HG03558 (cell line): ENCODE measurements at regions not wholly inside any gene's neighbourhood (a gene's known extent, or its start where the extent isn't known, plus 50 kb on each side); places are given as distances from the start of the nearest gene placed in this dataset.

ENCODE experiments used
- ATAC-seq: cut with Tn5 transposase; IDR thresholded peaks from one replicate; pipeline ENCODE4 v1.9.1; 2021; ENCODE audit warnings: moderate number of reproducible peaks; ENCODE audit not compliant: unreplicated experiment; ENCODE audit errors: extremely low read depth

GRCh38 chr7:155927905-155928304 is 115.6 kb upstream of the SHH start:
- no peak for ATAC-seq

DNA sequence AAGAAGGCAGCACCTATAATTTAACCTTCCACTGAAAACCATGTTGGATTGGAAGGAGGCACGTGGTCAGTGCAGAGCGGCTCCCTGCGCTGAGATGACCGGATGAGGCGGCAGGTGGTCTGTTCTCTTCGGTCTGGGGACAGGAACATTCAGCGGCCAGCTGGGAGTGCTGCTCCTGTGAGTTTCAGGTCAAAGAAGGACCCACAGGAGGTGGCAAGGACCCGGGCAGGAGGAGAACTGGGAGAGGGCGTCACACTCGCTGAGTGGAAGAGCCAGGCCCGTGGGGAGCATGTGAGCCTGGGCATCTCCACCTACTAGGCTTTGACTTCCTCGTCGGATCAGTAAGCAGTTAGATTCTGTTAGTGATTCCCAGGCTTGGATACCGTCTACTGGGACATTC is 113.4 kb upstream of the SHH start:
- no peak for ATAC-seq

GRCh38 chr7:155922067-155922816 is 110.0 kb upstream of the SHH start:
- ATAC-seq, result no peak

- no peak for ATAC-seq
Observed at GRCh38 chr7:155921804-155922066, 109.5 kb upstream of the SHH start.

- ATAC-seq, result no peak
Observed at GRCh38 chr7:155921086-155921803, 109.0 kb upstream of the SHH start.

DNA sequence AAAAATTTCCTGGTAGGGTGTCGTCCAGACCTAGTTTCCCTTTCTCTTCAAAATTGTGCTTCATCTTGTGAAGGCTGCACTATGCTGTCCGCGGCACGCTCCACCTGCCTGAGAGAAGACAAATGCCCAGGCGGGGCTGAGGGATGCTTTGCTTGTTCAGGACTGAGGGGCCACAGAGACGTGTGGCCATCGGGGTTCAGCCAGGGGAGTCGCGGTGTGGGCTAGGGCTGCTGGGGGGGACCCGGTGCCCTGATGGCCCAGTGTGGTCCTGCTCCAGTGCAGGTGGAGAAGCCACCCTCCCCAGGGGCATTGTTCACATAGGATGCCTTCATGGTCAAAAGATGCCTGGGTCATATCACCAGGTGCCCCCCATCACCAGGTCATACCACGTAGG is 107.8 kb upstream of the SHH start:
- no peak for ATAC-seq

- ATAC-seq, result no peak
Observed at GRCh38 chr7:155919391-155920067, 107.3 kb upstream of the SHH start.

- no peak for ATAC-seq
Observed at GRCh38 chr7:155918720-155919390, 106.6 kb upstream of the SHH start.

- no peak for ATAC-seq
Observed at GRCh38 chr7:155917836-155918430, 105.7 kb upstream of the SHH start.

- ATAC-seq, result no peak
Observed at GRCh38 chr7:155916926-155917655, 104.8 kb upstream of the SHH start.

- ATAC-seq, result no peak
Observed at GRCh38 chr7:155914341-155914740, 102.1 kb upstream of the SHH start.

GRCh38 chr7:155913719-155914118 is 101.5 kb upstream of the SHH start:
- ATAC-seq, result no peak

DNA sequence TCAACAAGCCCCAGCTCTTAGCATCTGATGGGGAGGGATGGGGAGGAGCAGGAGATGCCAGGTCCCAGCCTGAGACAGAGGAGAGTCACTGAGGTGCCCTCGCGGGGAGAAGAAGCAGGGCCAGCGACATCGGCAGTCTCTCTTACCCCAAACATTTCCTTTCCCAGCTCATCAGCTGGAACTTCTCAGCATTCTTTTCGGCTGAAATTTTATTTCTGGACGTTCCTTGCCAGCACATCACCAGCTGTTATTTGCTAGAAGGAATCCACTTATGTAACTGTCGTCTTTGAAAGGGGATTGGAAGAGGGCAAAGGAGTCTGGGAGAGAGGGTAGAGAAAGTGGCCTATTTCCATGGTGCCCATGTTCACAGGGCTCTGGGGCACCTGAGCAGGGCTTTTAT is 101.0 kb upstream of the SHH start:
- ATAC-seq, result no peak

DNA sequence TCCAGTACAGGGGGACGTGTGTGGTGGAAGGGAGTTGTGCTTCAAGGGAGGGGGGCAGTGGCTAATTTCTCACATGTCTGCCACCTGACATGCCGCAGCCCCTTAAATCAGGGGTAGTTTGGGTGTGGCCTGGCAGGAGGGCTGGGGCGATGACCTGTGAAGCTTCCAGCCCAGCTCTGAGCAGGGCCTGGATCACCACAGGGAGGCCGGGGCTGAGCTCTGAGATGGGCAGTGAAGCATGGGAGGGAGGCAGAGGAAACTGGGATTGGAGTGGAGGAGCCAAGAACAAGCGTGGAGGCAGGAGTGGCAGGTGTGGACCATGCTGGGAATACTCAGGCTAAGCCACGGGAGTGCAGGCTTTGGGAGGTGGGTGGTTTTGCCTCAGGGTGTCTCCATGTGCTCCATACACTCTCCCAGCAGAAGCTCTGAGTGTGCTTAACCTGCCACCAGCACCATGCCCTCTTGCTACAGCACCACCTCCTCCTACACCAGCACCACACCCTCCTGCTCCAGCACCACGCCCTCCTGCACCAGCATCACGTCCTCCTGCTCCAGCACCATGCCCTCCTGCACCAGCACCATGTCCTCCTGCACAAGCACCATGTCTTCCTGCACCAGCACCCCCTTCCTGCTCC is 99.3 kb upstream of the SHH start:
- no peak for ATAC-seq

DNA sequence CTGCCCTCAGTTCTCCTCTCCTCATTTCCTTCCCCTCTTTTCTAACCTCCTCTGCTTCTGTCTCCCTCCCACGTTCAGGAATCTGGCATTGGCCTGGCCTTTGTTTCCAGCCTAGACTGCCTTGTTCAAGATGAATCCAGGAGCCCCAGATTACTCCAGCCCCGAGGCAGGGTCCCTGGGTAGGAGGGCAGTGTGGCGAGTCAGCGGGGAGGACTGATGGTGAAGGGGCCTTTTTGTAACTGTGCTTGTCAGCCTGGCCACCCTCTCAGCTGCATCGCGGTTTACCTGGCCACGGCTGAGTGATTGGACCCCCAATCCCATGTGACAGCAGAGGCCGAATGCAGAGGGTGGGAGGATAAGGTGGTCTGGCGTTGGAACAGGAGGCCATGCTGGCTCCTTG is 96.1 kb upstream of the SHH start:
- ATAC-seq, result no peak

DNA sequence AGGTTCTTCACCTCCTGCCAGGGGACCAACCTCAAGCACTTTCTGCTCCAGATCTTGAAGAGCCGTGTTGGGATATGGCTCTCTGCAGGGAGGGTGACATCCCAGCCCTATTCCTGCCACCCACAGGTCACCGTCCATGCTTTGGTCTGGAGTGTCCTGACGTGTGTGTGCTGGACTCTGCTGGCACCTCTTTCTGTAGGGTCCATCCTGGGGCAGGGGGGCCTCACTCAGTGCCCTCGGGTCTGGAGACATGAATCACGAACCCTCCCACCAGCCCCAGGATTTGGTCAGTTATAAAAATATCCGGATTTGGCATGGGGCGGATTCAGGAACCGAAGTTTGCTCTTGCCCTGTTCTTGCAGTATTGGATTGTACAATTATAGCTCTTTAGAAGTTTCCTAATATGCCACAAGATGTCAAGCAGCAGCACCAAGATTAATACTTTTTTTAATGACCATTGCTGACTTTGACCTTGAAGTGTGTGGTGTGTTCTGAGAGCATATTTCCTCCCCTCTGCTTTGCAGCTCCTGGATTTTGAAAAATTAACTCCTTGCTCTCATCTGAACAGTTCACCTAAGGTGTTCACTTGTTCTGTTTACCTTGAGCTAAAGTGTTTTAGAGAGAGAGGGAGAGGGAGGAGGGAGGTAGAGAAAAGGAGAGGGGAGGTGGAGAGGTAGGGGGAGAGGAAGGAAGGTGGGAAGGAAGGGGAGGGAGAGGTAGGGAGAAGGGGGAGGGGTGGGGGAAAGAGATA is 95.4 kb upstream of the SHH start:
- no peak for ATAC-seq

GRCh38 chr7:155901176-155901575 is 88.9 kb upstream of the SHH start:
- ATAC-seq, result no peak

DNA sequence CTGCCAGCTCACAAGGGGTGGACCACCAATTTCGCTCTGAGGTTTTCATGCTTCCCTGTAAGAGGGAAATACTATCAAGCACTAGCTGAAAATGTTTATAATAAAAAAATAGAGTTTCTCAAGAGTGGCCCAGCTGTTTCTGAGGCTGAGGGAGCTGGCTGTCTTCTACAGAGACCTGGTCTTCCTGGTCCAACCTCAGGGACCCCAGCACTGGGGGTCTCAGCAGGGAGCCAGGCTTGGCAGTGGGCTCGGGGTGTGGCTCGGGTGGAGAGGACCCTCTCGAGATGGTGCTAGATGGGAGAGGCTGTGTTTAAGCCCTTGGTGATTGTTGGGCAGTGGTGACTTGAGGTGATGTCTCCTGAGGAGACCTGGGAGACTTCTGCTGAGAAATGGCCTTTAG is 87.3 kb upstream of the SHH start:
- ATAC-seq, result no peak
